Left cardiac atrium (tissue), 4 donors: ENCODE measurements at regions not wholly inside any gene's neighbourhood (a gene's known extent, or its start where the extent isn't known, plus 50 kb on each side); places are given as distances from the start of the nearest gene placed in this dataset.
"Not testable (repeated sequence)": the region's sequence is repeated elsewhere in the genome, so short reads cannot be mapped to it uniquely, and the experiment has no call there.

Experiments used
- ATAC-seq, 2 donors: fragments of 200-7000 bp; cut with Tn5 transposase; one replicate each; pipeline ENCODE4 v1.9.1; 2020; ENCODE audit warnings: mild to moderate bottlenecking in 2 of 2, moderate library complexity in 2 of 2
- DNase-seq: peaks from one replicate; pipeline ENCODE4 v3.0.0-alpha.2; 2020
- intact Hi-C, 2 donors: fragments of 100-400 bp; cut with DNase I; formaldehyde crosslinking; loops; one replicate each; pipeline versions ENCODE4 v1.14.1 to v1.15.1; 2022 to 2023
- donor health status: DM: no; HTN: yes; CAD: no.
- donor health status: DM: no; HTN: yes; CAD: no; lungs with severe emphysema.
- donor health status: DM: yes; HTN: yes; CAD: no.
- donor health status: Dilated cardiomyopathy.

DNA sequence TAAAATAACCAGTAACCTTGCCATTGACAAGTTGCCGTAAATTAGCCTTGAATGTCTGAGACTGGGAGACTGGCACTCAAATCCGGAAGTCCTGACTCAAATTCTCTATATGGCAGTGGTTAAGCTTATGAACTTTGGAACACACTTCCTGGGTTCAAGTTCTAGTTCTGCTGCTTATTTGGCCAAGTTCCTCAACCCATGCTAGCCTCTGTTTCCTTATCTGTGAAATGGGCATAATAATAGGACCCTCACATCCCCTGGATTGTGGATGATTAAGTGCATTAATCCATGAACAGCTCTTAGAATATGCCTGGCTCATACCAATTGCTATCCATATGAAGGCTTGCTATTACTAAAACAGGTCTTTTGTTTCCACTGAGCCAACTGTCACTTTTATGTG is 311.5 kb downstream of the EDEM1 start:
- no peak for DNase-seq
- no peak for ATAC-seq
- intact Hi-C loops: no loop called here

DNA sequence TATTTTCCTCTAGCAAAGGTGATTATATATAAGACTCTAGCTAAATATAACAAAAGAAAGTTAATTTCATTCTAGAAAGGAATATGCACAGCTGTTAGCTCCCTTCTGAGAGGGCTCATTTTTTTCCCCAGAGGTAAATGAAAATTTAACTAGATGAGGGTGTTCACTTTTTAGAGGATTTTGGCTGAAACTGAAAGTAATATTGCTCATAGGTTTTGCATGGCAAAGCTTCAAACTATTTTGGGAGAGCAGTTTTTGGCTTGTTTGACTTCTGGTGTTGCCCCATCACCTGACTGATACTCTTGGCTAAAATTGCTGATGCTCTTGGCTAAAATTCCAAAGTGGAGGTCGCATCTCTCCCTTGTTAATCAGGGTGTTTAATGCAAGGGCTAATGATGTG is 311.9 kb downstream of the EDEM1 start:
- intact Hi-C loops: no loop called here

DNA sequence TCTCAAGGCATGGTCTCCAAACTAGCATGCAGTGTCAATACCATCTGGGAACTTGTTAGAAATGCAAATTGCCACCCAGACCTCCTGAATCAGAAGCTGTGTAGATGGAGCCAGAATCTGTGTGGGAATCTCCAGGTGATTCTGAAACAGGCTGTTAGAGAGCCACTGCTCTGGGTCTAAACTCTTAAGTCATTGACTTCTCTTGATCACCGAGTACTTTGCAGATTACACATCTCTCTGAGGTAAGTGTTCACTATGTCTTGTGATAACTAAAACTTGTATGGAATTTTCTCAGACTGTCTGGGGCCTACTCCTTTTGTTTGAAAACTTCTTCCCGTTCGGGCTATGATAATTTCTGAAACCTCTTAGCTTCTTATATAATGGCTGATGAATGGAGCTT is 315.6 kb downstream of the EDEM1 start:
- intact Hi-C loops: no loop called here
- DNase-seq (no peak), ATAC-seq (no peak)

More for the DNA sequence above, 311.9 kb downstream of the EDEM1 start:
- ATAC-seq (no peak), DNase-seq (no peak)

DNA sequence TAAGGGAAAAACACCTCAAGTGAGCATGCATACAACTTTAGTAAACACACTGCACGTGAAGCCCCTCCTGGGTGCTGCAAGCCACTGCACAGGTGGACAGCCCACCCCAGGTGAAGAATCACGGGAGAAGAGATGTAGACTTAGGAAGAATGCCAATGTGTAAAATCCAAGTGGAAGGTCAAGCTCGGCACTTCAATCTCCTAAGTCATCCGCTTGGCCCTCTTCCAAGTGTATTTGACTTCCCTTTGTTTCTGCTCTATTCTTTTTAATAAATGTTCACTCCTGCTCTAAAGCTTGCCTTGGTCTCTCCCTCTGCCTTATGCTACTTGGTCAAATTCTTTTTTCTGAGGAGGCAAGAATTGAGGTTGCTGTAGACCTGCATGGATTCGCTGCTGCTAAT is 316.6 kb downstream of the EDEM1 start:
- DNase-seq: no peak
- ATAC-seq: no peak
- intact Hi-C loops: no loop called here

DNA sequence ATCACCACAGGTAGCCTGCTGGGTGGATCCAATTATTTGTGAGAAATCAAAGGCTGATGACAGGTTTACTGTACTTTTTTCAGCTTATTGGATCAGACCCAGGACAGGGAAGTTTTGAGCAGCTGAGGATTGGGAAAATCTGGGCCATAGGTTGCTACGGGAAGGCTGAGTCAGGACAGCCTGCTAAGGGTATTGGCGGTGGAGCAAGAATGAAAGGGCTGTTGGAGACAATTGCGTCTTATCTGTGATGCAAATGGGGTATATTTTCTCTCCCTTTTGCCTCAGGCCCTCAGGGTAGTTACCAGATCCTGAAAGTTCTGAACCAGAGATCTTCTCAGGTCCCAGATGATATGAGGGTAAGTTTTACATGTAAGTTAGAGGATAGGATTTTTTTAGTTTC is 317.7 kb downstream of the EDEM1 start:
- DNase-seq: no peak
- no peak for ATAC-seq
- intact Hi-C loops: no loop called here

DNA sequence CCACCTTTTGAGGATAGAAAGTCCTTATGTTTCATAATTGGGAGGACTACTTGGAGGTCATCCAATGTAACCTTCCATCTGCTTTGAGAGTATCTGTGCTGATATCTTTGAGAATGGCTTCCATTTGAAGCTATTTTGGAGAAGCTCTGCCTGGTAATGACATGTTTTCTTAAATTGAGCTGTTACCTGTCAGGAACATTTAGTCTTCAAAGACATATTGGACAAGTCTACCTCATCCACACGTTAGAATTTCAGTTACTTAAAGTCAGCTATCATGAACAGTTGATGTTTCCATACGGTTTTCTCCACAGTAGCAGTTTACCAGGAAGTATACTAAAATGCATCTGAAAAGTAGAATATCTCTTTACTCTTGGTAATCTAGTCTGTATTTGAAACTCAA is 318.5 kb downstream of the EDEM1 start:
- intact Hi-C loops: no loop called here
- DNase-seq (no peak), ATAC-seq (no peak)

DNA sequence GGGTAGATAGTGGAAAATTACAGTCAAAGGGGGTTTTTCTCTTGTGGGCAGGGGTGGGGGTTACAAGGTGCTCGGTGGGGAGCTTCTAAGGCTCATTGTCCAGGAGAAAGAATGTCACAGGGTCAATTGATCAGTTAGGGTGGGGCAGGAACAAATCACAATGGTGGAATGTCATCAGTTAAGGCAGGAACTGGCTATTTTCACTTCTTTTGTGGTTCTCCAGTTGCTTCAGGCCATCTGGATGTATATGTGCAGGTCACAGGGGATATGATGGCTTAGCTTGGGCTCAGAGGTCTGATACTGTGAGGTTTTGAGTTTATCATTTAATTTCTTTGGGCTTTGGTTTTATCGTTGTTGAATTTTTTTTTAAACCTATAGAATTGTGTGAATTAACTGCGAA is 321.4 kb downstream of the EDEM1 start:
- intact Hi-C loops, ATAC-seq, DNase-seq: not testable (repeated sequence)

DNA sequence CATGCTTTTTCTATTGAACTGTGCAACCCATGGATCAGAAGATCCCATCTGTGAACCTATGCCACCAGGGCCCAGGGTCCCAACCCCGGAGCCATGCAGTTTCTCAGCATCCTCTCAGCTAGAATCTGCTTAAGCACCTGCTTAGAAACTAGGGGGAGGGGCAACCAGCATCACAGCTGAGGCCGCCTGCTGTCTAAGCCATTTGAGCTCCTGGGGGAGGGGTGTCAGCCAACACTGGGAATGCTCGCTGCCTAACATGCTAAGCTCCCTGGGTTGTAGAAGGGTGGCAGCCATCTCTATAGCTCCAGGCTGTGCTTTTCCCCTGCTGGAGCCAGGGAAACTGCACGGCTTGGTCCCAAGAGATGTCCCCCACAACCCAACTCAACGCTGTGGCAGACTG is 322.8 kb downstream of the EDEM1 start:
- intact Hi-C loops: no loop called here
- DNase-seq: no peak
- ATAC-seq: no peak

DNA sequence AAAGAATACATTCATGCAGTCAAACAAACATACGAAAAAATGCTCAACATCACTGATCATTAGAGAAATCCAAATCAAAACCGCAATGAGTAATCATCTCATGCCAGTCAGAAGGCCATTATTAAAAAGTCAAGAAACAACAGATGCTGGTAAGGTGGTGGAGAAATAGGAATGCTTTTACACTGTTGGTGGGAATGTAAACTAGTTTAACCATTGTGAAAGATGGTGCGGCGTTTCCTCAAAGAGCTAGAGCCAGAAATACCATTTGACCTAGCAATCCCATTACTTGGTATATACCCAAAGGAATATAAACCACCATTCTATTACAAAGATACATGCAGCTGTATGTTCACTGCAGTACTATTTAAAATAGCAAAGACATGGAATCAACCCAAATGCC is 330.4 kb downstream of the EDEM1 start:
- no peak for DNase-seq
- intact Hi-C loops: no loop called here
- no peak for ATAC-seq

DNA sequence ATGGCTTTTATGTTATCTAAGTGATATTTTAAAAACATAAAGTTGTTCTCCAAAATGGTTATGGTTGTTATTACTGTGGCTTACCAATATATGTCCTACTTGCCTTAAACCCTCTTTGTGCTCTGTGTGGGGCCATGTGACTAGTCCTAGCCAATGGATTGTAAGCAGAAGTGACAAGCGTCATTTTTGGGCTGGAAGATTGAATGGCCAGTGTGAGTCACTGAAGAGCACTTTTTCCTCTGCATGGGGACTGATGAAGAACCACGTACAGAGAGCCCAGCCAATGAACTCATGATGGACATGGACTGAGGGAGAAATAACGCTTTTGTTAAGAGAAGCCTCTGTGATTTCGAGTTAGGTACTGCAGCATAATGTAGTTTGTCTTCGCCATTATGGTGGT is 332.7 kb downstream of the EDEM1 start:
- ATAC-seq (no peak), DNase-seq (no peak)
- intact Hi-C loops: no loop called here

DNA sequence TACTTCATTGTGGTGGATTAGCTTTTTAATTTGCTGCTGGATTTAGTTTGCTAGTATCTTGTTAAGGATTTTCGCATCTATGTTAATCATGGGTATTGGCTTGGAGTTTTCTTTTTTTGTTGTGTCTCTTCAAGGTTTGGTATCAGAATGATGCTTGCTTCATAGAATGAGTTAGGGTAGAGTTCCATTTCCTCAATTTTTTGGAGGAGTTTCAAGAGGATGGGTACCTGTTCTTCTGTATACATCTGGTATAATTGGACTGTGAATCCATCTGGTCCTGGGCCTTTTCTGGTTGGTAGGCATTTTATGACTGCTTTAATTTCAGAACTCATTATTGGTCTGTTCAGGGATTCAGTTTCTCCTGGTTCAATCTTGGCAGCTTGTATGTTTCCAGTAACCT is 335.6 kb downstream of the EDEM1 start:
- DNase-seq (no peak), ATAC-seq (no peak)
- intact Hi-C loops: no loop called here

DNA sequence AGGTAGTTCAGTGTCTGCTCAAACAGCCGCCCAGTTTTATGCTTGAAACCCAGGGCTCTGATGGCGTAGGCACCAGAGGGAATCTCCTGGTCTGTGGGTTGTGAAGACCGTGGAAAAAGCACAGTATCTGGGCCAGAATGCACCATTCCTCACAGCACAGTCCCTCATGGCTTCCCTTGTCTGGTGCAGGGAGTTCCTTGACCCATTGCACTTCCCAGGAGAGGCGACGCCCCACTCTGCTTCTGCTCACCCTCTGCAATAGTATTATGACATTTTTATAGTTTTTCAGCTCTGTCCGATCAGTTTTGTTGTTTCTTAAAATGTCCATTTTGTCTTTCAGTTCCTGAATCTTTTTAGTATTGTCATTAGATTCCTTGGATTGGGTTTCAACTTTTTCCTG is 343.5 kb downstream of the EDEM1 start:
- ATAC-seq (no peak), DNase-seq (no peak)
- intact Hi-C loops: no loop called here

DNA sequence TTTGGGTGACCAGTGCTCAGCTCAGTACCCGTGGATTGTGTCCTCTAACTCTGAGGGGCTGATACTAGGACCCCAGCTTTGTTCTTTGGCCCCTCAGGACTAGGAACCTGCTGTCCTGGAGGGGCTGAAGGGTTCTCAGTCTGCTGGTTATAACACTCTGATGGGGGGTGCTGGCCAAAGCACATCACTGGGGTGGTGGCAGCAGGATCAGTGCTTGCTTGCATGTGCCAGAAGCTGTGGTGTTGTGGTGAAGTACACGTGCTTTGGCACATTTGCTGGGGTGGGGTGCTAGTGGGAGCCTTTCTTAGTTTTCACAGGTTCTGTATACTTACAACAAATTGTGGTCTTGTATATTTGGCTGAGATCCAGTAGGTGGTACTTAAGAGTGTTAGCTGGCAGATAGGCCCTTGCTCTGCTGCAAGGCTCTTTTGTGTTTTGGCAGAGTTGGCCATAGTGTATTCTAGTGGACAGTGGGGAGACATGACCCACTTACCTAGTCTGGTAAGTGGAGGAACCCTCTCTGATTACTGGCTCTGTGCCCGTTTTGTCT is 344.3 kb downstream of the EDEM1 start:
- ATAC-seq (no peak), DNase-seq (no peak)
- intact Hi-C loops: no loop called here

DNA sequence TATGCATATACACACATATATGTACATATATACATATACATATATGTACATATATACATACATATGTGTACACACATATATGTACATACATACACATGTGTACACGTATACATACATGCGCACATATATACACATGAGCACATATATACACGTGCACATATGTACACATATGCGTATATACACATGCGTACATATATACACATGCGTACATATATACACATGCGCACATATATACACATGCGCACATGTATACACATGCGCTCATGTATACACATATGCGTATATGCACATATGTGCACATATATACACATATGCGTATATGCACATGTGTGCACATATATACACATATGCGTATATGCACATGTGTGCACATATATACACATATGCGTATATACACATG is 353.0 kb downstream of the EDEM1 start:
- ATAC-seq: no peak
- no peak for DNase-seq
- intact Hi-C loops: no loop called here

DNA sequence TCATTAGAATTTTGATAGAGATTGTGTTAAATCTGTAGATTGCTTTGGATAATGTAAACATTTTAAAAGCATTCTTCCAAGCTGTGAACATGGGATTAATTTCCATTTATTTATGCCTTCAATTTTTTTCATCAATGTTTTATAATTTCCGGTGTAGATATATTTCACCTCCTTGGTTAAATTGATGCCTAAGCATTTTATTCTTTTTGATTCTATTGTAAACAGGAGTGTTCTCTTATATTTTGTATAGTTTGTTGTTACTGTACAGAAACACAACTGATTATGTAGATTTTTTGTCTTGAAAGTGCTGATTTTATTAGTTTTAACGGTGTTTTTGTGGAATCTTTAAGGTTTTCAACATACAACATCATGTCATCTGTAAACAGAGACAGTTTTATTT is 355.0 kb downstream of the EDEM1 start:
- no peak for DNase-seq
- intact Hi-C loops: no loop called here
- no peak for ATAC-seq

DNA sequence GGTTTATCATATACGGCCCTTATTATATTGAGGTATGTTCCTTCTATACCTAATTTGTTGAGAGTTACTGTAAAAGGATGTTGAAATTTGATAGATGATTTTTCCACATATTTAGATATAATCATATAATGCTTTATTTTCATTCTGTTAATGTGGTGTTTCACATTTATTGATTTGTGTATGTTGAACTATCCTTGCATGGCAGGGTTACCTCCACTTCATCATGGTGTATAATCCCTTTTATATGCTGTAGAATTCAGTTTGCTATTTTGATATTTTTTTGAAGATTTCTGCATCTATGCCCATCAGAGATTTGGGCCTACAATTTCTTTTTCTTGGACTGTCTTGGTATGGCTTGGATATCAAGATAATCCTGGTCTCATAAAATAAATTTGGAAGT is 355.5 kb downstream of the EDEM1 start:
- ATAC-seq (no peak), DNase-seq (no peak)
- intact Hi-C loops: no loop called here

DNA sequence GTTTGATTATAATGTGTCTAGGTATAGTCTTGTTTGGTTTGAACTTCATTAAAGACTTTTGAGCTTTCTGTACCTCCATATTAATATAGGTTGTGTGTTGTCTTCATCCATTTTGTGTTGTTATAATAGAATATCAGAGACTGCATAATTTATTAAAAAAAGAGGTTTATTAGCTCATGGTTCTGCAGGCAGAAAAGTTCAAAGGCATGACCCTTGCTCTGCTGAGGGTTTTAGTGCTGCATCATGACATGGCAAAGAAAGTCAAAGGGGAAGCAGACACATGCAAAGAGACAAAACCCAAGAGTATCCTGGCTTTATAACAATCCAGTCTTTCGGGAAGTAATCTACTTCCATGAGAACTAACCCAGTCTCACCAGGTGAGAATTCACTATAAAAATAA is 358.2 kb downstream of the EDEM1 start:
- no peak for ATAC-seq
- intact Hi-C loops: no loop called here
- DNase-seq: no peak

DNA sequence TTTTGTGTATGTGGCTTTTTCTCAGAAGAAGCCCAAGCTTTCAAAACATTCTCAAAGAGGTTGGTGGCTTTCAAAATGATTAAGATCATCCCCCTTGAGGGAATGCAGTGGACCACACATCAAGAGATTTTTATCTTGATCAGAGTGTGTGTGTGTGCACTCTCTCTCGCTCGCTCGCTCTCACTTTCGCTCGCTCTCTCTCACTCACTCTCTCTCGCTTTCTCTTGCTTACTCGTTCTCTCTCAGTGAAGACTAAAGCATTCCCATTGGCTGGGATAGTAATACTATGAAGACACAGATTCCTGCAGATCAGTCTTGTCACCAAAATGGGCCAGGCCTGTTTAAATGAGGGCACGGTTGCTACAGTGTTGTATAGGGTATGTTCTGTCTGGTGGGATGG is 365.7 kb downstream of the EDEM1 start:
- no peak for ATAC-seq
- intact Hi-C loops: no loop called here
- DNase-seq: no peak

DNA sequence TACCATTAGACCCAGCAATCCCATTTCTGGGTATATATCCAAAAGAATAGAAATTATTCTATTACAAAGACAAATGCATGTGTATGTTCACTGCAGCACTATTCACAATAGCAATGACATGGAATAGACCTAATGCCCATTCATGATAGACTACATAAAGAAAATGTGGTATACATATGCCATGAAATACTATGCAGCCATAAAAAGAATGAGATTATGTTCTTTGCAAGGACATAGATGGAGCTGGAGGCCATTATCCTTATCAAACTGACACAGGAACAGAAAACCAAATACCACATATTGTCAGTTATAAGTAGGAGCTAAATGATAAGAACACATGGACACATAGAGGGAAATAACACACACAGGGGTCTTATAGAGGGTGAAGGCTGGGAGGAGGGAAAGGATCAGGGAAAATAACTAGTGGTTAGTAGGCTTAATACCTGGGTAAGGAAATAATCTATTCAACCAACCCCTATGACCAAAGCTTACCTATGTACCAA is 366.8 kb downstream of the EDEM1 start:
- DNase-seq (no peak), ATAC-seq (no peak)
- intact Hi-C loops: no loop called here

DNA sequence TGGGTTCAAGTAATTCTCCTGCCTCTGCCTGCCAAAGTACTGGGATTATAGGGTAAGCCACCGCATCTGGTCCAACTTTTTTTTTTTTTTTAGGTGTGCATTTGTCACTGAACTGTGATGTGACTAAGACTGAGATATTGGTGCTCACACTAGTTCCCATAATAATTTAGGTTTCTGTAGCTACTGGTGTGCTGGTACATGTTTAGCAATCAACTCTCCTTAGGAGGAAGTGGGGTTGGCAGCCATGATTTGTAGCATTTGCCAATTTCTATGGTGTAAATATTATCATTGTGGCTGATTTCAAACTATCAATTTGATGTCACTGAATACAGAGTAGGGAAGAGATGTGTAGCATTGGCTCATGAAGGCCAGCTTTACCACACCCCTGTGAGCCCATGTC is 372.7 kb downstream of the EDEM1 start:
- DNase-seq (no peak), ATAC-seq (no peak)
- intact Hi-C loops: no loop called here

DNA sequence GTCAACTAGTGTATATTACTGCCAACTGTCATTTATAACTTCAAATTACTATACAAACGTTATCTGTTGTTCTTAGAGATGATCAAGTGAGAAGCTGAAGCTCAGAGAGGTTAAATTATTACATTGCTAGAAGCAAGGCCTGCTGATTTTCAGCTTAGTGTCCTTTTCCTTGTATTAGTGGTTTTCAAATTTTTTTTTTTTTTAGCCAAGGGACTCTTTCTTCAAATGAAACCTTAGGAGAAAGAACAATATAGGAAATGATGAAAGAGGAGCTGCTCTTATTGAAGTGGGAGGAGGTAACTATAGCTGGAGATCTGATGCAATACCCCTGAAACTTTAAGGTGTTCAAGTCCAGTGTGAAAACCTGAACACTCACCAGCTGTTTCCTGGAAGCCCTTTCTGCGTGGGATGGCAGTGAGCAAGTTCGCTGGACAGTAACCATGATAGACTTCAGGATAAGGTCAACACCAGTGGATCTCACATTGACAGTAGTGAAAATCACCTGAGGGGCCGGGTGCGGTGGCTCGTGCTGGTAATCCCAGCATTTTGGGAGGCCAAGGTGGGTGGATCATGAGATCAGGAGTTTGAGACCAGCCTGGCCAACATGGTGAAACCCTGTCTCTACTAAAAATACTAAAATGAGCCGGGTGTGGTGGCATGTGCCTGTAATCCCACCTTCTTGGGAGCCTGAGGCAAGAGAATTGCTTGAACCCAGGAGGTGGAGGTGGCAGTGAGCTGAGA is 376.2 kb downstream of the EDEM1 start:
- ATAC-seq (no peak), DNase-seq (no peak)
- intact Hi-C loops: no loop called here
